NCI-H1436 (cell line): ENCODE measurements at regions not wholly inside any gene's neighbourhood (a gene's known extent, or its start where the extent isn't known, plus 50 kb on each side); places are given as distances from the start of the nearest gene placed in this dataset.

Source experiments
- DNase-seq: peaks from one replicate; lab custom pipeline; 2025; lab: John Stamatoyannopoulos, UW

GRCh38 chr14:80378084-80378690, 166.9 kb upstream of the DIO2 start:
- no peak for DNase-seq

DNA sequence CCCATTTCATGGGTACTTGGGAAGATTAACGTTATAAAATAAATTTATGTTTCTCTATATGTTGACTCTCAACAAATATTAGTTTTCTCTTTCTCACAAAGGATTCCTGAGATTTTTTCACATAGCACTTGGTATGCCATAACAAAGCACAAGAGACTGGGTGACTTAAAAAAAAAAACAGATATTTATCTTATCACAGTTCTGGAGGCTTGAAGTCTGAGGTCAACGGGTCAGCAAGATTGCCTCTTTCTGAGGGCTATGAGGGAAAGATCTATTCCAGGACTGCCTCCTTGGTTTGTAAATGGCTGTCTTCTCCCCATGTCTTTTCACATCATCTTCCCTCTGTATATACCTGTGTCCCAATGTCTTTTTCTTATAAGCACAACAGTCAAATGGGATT, 153.5 kb upstream of the DIO2 start:
- DNase-seq: no peak

- DNase-seq: no peak
These were observed 153.0 kb upstream of the DIO2 start for GRCh38 chr14:80364274-80364673.

DNA sequence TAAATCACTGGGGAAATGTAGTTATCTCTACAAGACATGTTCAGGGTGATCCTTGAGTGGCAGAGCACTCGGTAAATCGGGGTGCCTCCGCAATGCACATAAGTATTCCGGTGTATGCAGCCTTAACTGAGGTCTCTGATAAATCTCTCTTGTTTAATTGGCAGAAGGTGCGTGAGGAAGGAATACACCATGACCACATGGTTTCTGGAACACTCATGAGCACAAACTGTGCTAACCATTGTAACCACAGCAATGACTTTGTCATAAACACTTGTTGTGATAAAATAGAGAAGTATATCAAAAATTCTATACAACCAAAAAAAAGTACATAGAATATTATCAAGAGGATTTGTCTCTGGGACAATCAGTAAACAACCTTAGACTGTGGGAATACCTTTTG, 146.8 kb upstream of the DIO2 start:
- no peak for DNase-seq

DNA sequence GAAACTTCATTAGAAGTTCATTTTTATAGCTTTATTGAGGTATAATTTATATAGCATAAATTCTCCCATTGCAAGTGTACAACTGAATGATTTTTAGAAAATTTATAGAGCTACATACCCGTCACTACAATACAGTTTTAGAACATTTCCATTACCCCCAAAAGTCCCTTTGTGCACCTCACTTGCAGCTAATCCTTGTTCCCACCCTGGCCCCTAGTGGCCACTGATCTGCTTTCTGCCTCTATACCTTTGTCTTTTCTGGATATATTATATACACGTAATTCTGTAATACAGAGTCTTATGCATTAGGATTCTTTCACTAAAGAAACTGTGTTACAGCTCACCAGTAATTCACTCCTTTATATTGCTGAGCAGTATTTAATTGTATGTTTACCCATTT, 145.1 kb upstream of the DIO2 start:
- no peak for DNase-seq

DNA sequence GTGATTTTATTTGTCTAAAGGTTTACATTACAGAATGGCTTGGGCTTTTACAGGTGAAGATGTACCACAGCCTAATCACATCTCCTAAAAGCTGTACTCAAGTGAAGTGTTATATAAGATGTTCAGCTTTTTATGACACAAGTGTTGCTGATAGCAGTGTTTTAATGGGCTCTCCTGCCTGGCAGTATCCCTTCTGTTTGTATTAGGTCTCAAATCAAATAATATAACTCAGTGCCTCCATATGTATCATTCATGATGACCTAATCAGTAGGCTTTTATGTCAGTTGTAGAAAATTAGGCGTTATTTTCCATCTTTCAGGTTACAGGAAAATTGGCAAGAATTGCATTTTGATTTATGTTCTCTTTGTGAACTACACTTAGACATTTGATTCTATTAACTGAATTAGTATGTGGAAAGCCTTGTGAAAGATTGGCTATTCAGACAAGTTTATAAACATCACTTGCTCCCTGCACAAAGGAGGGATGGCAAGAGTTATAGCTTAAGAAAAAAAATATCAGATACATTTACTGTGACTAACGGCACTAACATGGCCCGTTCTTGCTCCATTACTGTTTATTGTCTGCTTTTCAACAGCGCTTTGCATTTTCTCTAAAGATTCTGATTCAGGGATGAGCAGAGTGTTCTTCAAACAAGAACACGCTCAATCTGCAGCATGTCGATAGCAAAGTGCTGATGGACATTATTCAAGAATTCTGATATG, 143.7 kb upstream of the DIO2 start:
- peak; percentile 91 for DNase-seq

DNA sequence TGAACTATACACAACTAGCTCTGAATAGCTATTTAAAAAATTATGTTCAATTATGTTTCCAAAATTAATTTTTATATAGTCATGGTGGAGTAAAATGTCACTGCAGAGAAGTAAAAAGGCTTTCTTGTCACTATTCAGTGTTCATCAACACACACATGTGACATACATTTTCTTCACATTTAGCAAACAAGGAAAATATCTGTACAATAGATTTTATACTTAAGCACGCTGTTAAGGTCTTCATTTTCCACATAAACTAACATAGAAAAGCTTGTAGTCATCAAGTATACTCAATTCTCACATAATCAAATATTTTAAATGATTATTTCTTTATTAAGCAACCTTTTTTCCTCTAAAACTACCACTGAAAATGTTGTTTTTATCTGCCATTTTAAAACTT, 141.2 kb upstream of the DIO2 start:
- no peak for DNase-seq

GRCh38 chr14:80350707-80351106, 139.4 kb upstream of the DIO2 start:
- DNase-seq: no peak

GRCh38 chr14:80346395-80346794, 135.1 kb upstream of the DIO2 start:
- no peak for DNase-seq

GRCh38 chr14:80344208-80344607, 132.9 kb upstream of the DIO2 start:
- DNase-seq: no peak

GRCh38 chr14:80336608-80337106, 125.4 kb upstream of the DIO2 start:
- DNase-seq: no peak

- no peak for DNase-seq
These were observed 114.4 kb upstream of the DIO2 start for GRCh38 chr14:80325688-80326087.

- DNase-seq: no peak
These were observed 113.8 kb upstream of the DIO2 start for GRCh38 chr14:80325112-80325511.

GRCh38 chr14:80324649-80325048, 113.3 kb upstream of the DIO2 start:
- no peak for DNase-seq

- no peak for DNase-seq
These were observed 111.8 kb upstream of the DIO2 start for GRCh38 chr14:80323038-80323665.

DNA sequence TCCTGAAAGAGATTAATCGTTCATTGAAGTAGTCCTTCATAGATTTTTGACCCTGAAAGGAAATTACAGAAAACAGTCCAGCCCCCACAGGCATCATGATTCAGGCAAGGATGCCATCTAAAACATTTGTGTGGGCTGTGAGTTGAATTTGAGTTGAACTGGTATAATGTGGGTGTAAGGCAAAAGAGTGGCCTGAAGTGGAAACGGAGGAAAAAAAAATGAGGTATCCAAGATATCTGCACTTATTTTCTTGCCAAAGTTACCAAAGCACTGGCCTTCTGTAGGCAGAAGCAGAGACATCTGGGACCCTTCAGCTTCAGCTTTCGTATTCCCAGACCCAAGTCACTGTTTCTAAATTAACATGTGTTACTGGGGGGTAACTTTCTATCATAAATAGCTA, 105.1 kb upstream of the DIO2 start:
- DNase-seq: no peak

DNA sequence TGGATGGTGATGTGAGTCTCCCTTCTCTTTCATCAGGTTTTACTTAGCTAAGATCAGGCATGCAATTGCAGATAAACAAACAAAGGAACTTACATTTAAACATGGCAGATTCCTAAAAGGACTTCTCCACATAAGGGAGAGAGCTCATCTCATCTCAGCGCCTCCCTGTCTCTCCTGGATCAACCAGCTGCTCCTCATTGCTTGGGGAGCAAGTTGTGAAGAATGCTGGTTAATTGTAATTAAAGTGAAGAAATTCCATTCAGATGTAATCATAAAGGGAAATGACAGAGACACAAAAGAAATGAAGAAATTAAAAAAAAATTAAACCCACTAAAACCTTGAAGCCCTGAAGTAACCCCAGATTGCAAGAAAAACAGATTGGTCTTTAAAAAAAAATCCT, 104.4 kb upstream of the DIO2 start:
- DNase-seq: no peak

DNA sequence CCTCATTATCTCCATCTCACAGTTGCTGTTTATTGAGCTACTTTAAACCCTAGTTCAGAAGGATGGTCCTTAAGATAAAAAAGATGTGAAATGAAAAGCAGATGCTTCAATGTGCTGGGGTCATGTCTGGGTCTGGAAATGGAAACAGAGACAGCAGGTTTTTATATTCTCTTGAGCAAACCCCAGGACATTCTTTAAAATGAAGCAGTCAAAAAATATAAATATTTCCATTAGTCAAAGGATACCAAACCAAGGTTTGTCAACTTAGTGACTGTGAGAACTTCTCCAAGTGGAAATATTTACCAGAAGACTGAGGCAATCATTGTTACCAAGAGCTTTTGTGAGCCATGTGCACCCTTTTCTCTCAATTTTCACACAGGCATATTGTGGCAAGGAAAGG, 102.5 kb upstream of the DIO2 start:
- no peak for DNase-seq

DNA sequence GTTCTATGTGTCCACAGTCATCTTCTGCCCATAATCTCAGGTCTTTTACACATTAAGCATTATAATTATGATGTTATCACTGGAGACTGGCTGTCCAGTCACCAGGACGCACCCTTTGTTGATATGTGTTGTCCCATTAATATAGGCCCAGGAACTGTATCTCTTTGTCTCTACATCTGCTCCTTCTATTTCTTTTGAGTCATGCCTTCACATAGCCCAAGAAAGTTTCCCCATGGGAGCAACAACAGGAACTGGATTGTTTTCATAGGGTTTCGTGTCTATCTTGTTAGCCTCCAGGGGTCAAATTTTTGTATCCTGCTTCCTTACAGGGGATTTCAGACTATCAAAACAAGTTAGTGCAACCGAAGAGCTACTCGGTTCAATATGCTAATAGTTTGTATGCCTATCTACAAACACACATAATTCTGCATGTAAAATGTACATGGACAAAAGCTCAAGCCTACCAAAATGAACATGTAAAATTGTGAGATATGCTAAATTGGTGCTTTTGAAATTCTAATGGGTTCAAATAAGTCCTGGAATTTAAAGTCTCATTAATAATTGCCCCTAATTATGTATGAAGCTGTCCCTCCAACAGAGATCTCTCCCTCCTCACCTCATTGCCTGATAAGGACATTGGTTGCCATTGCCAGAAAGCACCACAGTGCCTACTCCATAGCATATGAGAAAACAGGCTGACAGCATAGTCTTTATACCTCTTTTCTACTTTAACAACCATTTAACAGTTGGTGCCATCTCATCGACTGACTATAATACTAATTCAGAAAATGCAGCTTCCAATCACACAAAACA, 99.8 kb upstream of the DIO2 start:
- no peak for DNase-seq

- no peak for DNase-seq
These were observed 92.9 kb upstream of the DIO2 start for GRCh38 chr14:80304125-80304766.

GRCh38 chr14:80300351-80300750, 89.0 kb upstream of the DIO2 start:
- DNase-seq: no peak

DNA sequence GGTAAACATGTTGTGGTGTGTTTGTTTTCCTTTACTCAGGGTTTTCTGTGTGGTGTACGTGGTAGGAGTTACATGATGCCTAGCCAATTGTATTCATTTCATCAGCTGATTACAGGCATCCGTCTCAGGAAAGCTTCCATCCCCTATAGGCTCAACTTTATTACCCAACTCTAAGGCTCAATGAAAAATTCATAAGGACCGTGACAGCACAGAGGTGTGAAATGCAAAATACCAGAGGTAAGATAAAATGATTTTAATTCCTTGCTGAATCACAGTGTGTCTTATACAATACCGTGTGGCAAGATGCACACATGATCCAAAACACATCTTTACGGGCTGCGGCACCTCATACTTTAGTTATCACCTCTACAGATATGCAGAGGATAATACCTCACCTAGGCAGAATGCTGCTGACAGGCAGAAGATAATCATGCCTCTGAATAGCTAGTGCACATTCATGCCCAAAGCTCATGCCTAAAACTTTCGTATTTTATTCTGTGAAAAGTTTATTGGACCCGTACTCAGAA, 87.2 kb upstream of the DIO2 start:
- no peak for DNase-seq
